ENCODE measurements at regions not wholly inside any gene's neighbourhood (a gene's known extent, or its start where the extent isn't known, plus 50 kb on each side); places are given as distances from the start of the nearest gene placed in this dataset.
A peak's percentile ranks its signal among the peaks of the same experiment; 100 is the strongest.

- Histone ChIP-seq H4K20me1 (ENCODE audit: control insufficient read depth, insufficient read depth, insufficient read length) (no peaks in the 10 kb centered on the region), H2AK5ac (ENCODE audit: insufficient read length, low read length) (no peak overlapping the region), H3K9ac (ENCODE audit: extremely low read depth, insufficient read length, low read length) (no peak overlapping the region), H4K5ac (ENCODE audit: insufficient read length, low read depth, low read length) (no peak overlapping the region), H2BK120ac (ENCODE audit: low read depth, low read length, poor library complexity, severe bottlenecking) (no peak overlapping the region), H2BK12ac (ENCODE audit: insufficient read length, low read depth, low read length) (no peak overlapping the region), H3K23ac (ENCODE audit: insufficient read length, low read depth, low read length) (no peak overlapping the region), H4K91ac (ENCODE audit: insufficient read length, low read depth, low read length) (no peak overlapping the region), H3K79me1 (ENCODE audit: insufficient read depth, low read depth, low read length, poor library complexity, severe bottlenecking) (no peaks in the 10 kb centered on the region), H3K18ac (ENCODE audit: insufficient read length, low read depth, low read length) (no peak overlapping the region), H3K4ac (ENCODE audit: low read depth, low read length) (no peak overlapping the region), H3K56ac (ENCODE audit: insufficient read length, low read depth, low read length) (no peak overlapping the region), H3K27me3 (ENCODE audit: insufficient read depth, low read length) (no peaks in the 10 kb centered on the region), H3K9me3 (ENCODE audit: control insufficient read depth, low read depth, low read length) (no peaks in the 10 kb centered on the region), H3T11ph (ENCODE audit: low read length) (no peak overlapping the region), H3K4me1 (ENCODE audit: insufficient read depth, low read length) (peaks cover 5% of the 10 kb centered on the region; the same call in 1 of the 2 replicates), H3K4me2 (ENCODE audit: insufficient read depth, insufficient read length, low read length) (no peak overlapping the region), H2AFZ (ENCODE audit: low read length) (no peak overlapping the region), H3K79me2 (ENCODE audit: insufficient read depth, low read length) (no peaks in the 10 kb centered on the region), H2BK5ac (ENCODE audit: insufficient read length, low read length) (no peak overlapping the region), H3K23me2 (ENCODE audit: insufficient read length, low read depth, low read length, poor library complexity, severe bottlenecking) (no peaks in the 10 kb centered on the region), H4K8ac (replicated peaks; ENCODE audit: insufficient read length, low read depth, low read length) (no peak overlapping the region), H2BK15ac (ENCODE audit: low read depth, low read length) (no peak overlapping the region), H3K27ac (ENCODE audit: insufficient read length, low read depth, low read length) (no peak overlapping the region), H3K14ac (ENCODE audit: insufficient read depth, low read length) (no peak overlapping the region), H2BK20ac (ENCODE audit: low read depth, low read length, poor library complexity, severe bottlenecking) (no peak overlapping the region)
- Mint-ChIP-seq H3K9me3 (no peaks in the 10 kb centered on the region), H3K27me3 (ENCODE audit: low read depth) (peaks cover 8% of the 10 kb centered on the region), H3K27ac (peak overlapping the region in 1 of 3 experiments; percentile 36; a peak in 1 of 7 replicates), H3K4me1 (peaks cover 17 to 21% of the 10 kb centered on the region in 2 experiments), H3K36me3 (ENCODE audit: insufficient read depth in 1 of 3, low read depth in 3 of 3) (peaks cover 0 to 1% (median 0%) of the 10 kb centered on the region in 3 experiments; a peak in 1 of 7 replicates), H3K4me3 (no peak overlapping the region)
- no peak for TF ChIP-seq CTCF (conservative IDR thresholded peaks at IDR 0.05)
- no CpG with 5 or more reads among the region's 5 CpGs for WGBS (ENCODE audit: extremely low coverage, insufficient read length, low lambda C conversion rate)
- DNase-seq, result peak; percentile 25
These were observed 236.3 kb downstream of the SIPA1L2 start for GRCh38 chr1:232393444-232394146.
